Natural killer cell (primary cell): ENCODE measurements at regions not wholly inside any gene's neighbourhood (a gene's known extent, or its start where the extent isn't known, plus 50 kb on each side); places are given as distances from the start of the nearest gene placed in this dataset.

Source experiments
- ATAC-seq, 3 donors: fragments of 150-1000 bp in 2 of 3; fragments of 200-7000 bp in 1 of 3; cut with Tn5 transposase; 1 replicate in 1 of 3; 2 replicates in 2 of 3; pipeline ENCODE4 v1.10.0; 2021; ENCODE audit warnings: mild to moderate bottlenecking in 2 of 3, moderate library complexity in 2 of 3
- DNase-seq, 2 donors: peaks; one replicate each; pipeline versions ENCODE4 v3.0.0 to v3.0.0-alpha.2; 2013 to 2021; ENCODE audit warnings: mixed read lengths in 1 of 2
- H3K27ac ChIP-seq: one replicate; pipeline ENCODE4 v1.5.1; 2013; ENCODE audit warnings: mild to moderate bottlenecking, low read length
- H3K27me3 ChIP-seq: one replicate; pipeline ENCODE4 v1.6.1; 2013; ENCODE audit warnings: low read length; ENCODE audit not compliant: control insufficient read depth, insufficient read depth
- H3K36me3 ChIP-seq: one replicate; pipeline ENCODE4 v1.6.1; 2013; ENCODE audit warnings: low read length; ENCODE audit not compliant: control insufficient read depth, insufficient read depth
- H3K4me1 ChIP-seq: one replicate; pipeline ENCODE4 v1.6.1; 2013; ENCODE audit warnings: low read length; ENCODE audit not compliant: control insufficient read depth, insufficient read depth
- H3K4me3 ChIP-seq: one replicate; pipeline ENCODE4 v1.5.1; 2013; ENCODE audit warnings: low read length
- H3K9me3 ChIP-seq: one replicate; pipeline ENCODE4 v1.6.1; 2013; ENCODE audit warnings: low read length; ENCODE audit not compliant: control insufficient read depth, insufficient read depth
- H3K27ac Mint-ChIP-seq, 2 donors: one replicate each; pipeline ENCODE4 v1.8.0; 2022; ENCODE audit warnings: mild to moderate bottlenecking in 2 of 2, mixed read lengths in 2 of 2, moderate library complexity in 1 of 2
- H3K27me3 Mint-ChIP-seq, 2 donors: one replicate each; pipeline ENCODE4 v1.8.0; 2022; ENCODE audit warnings: low read depth in 2 of 2, mixed read lengths in 2 of 2
- H3K36me3 Mint-ChIP-seq: one replicate; pipeline ENCODE4 v1.8.0; 2022; ENCODE audit warnings: mixed read lengths
- H3K4me1 Mint-ChIP-seq, 2 donors: one replicate each; pipeline ENCODE4 v1.8.0; 2022; ENCODE audit warnings: mixed read lengths in 2 of 2
- H3K4me3 Mint-ChIP-seq: one replicate; pipeline ENCODE4 v1.8.0; 2022; ENCODE audit warnings: mild to moderate bottlenecking, moderate library complexity, mixed read lengths
- H3K9me3 Mint-ChIP-seq, 2 donors: one replicate each; pipeline ENCODE4 v1.8.0; 2022; ENCODE audit warnings: mixed read lengths in 2 of 2
- CTCF ChIP-seq: fragments of 200-600 bp; IDR thresholded peaks from one replicate; pipeline ENCODE4 v1.8.0; 2022; ENCODE audit warnings: antibody characterized with exemption
- WGBS: methylation state at CpG from one replicate; pipeline ENCODE4 v1.1.7; 2013; ENCODE audit warnings: missing lambda C conversion rate; ENCODE audit not compliant: insufficient coverage; 5-methylcytosine and 5-hydroxymethylcytosine counted together
- intact Hi-C: fragments of 100-400 bp; cut with micrococcal nuclease; formaldehyde crosslinking; loops from one replicate; pipeline ENCODE4 v1.14.2; 2022

DNA sequence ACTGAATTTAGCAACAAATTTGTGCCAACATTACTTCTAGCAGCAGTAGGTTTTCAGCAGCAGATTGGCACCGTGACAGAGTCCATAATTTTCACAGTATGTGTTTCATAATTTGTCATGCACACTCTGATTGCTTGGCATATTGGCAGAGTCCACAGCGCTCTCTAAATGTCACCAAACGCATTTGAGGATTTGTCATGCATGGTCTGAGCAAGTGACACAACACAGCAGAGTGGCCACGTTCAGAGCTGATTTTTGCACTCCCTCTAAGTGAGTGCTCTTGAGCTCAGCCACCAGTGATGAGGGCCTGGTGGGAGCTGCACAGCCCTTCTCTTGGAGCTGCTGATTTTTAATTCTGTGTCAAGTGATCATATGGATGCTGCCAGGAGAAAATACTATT is 1270.8 kb downstream of the ROBO1 start:
- WGBS: 79% methylated on average over 4 of the region's 4 CpGs
- intact Hi-C loops: no loop called here

DNA sequence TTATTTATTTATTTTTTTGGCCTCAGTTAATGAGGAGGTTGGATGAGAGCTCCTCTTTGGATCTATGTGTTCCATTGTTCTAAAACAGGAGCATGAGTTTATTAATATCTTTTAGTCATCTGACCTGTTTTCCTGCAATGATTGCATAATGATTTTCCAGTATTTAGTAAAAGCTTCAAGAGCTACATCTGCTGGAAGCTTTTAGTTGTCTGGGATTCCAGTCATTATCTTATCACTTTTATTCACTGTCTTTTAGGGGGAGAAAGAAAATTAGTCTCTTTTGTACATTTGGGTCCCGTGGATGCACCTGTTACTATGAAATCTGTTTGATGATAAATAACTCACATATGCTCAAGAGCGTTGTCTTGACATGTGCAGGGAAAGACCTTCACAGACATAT is 1270.0 kb downstream of the ROBO1 start:
- intact Hi-C loops: no loop called here
- no peak overlapping the region for H3K4me3 Mint-ChIP-seq
- no peak for ATAC-seq
- H3K36me3 Mint-ChIP-seq: no peaks in the 10 kb centered on the region
- H3K4me1 Mint-ChIP-seq: no peaks in the 10 kb centered on the region
- no peaks in the 10 kb centered on the region for H3K27me3 ChIP-seq
- H3K4me3 ChIP-seq: no peak overlapping the region
- H3K27me3 Mint-ChIP-seq: no peaks in the 10 kb centered on the region
- H3K9me3 Mint-ChIP-seq: peaks cover 10 to 11% of the 10 kb centered on the region in 2 donors
- 83% methylated on average over 2 of the region's 2 CpGs for WGBS
- no peaks in the 10 kb centered on the region for H3K36me3 ChIP-seq
- H3K27ac Mint-ChIP-seq: no peak overlapping the region
- no peaks in the 10 kb centered on the region for H3K9me3 ChIP-seq
- no peak overlapping the region for H3K27ac ChIP-seq
- no peaks in the 10 kb centered on the region for H3K4me1 ChIP-seq
- DNase-seq: no peak
- TF ChIP-seq CTCF: no peak

More for the DNA sequence above, 1270.8 kb downstream of the ROBO1 start:
- Mint-ChIP-seq H3K27ac (no peak overlapping the region), H3K27me3 (no peaks in the 10 kb centered on the region), H3K4me1 (no peaks in the 10 kb centered on the region), H3K4me3 (no peak overlapping the region), H3K9me3 (peaks cover 8 to 9% of the 10 kb centered on the region in 2 donors), H3K36me3 (no peaks in the 10 kb centered on the region)
- no peak overlapping the region for H3K4me3 ChIP-seq
- H3K27ac ChIP-seq: no peak overlapping the region
- no peaks in the 10 kb centered on the region for H3K9me3 ChIP-seq
- no peaks in the 10 kb centered on the region for H3K27me3 ChIP-seq
- H3K36me3 ChIP-seq: no peaks in the 10 kb centered on the region
- no peak for DNase-seq
- H3K4me1 ChIP-seq: no peaks in the 10 kb centered on the region
- no peak for TF ChIP-seq CTCF
- no peak for ATAC-seq

GRCh38 chr3:78506061-78506460 is 1261.7 kb downstream of the ROBO1 start:
- intact Hi-C loops: no loop called here
- Histone ChIP-seq H3K9me3 (peaks cover 5% of the 10 kb centered on the region), H3K36me3 (no peaks in the 10 kb centered on the region), H3K27me3 (no peaks in the 10 kb centered on the region), H3K27ac (no peak overlapping the region), H3K4me3 (no peak overlapping the region), H3K4me1 (no peaks in the 10 kb centered on the region)
- Mint-ChIP-seq H3K4me1 (no peaks in the 10 kb centered on the region), H3K9me3 (peaks cover 10 to 11% of the 10 kb centered on the region in 2 donors), H3K27me3 (no peaks in the 10 kb centered on the region), H3K27ac (no peak overlapping the region), H3K4me3 (no peak overlapping the region), H3K36me3 (peaks cover 11% of the 10 kb centered on the region)
- DNase-seq: no peak
- no peak for TF ChIP-seq CTCF
- ATAC-seq: no peak
- WGBS: 84% methylated on average over 3 of the region's 4 CpGs

DNA sequence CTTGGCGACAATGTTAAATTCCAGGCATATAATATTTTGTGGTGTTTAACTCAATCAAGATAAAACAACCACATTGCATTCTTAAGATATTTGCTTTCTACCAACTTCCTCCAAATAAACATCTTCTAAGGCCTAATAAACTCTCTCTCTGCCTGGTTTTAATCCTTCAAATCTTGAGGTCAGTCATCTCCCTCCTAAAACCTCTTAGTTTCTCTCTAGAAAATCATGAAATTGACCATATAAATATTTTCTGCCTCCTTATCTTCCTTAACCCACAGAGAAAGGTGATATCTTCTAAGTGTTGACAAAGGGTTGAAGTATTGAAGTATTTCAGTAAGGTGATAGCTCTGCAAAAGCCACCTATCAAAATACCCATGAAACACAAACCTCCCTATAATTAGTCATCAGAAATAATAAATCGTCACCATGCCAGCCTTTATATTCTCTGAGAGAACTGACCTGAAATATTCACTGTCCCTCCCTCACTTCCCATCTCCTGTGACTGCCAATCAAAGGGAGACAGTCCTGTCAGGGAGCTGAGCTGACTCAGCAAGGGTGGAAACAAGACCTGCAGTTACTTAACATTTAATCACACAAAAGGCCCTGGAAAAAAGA is 1261.1 kb downstream of the ROBO1 start:
- Histone ChIP-seq H3K36me3 (no peaks in the 10 kb centered on the region), H3K4me1 (no peaks in the 10 kb centered on the region), H3K27me3 (no peaks in the 10 kb centered on the region), H3K9me3 (peaks cover 7% of the 10 kb centered on the region), H3K4me3 (no peak overlapping the region), H3K27ac (no peak overlapping the region)
- peaks cover 10 to 12% of the 10 kb centered on the region in 2 donors for H3K9me3 Mint-ChIP-seq
- WGBS: 59% methylated on average over 1 of the region's 2 CpGs
- ATAC-seq: no peak
- no peak overlapping the region for H3K27ac Mint-ChIP-seq
- no peak for DNase-seq
- H3K4me3 Mint-ChIP-seq: no peak overlapping the region
- intact Hi-C loops: no loop called here
- H3K36me3 Mint-ChIP-seq: peaks cover 11% of the 10 kb centered on the region
- no peaks in the 10 kb centered on the region for H3K4me1 Mint-ChIP-seq
- H3K27me3 Mint-ChIP-seq: no peaks in the 10 kb centered on the region
- no peak for TF ChIP-seq CTCF
